ENCODE measurements at regions not wholly inside any gene's neighbourhood (a gene's known extent, or its start where the extent isn't known, plus 50 kb on each side); places are given as distances from the start of the nearest gene placed in this dataset.

GRCh38 chr15:39299486-39300267, 281.2 kb upstream of the THBS1 start:
- DNase-seq (ENCODE audit: low read depth), result no peak
- no peaks in the 10 kb centered on the region for H3K27me3 ChIP-seq (ENCODE audit: control insufficient read depth, insufficient read depth, low read length)
- no peak overlapping the region for H3K4me3 ChIP-seq (ENCODE audit: low read depth, low read length)
- TF ChIP-seq, protein P1, sequence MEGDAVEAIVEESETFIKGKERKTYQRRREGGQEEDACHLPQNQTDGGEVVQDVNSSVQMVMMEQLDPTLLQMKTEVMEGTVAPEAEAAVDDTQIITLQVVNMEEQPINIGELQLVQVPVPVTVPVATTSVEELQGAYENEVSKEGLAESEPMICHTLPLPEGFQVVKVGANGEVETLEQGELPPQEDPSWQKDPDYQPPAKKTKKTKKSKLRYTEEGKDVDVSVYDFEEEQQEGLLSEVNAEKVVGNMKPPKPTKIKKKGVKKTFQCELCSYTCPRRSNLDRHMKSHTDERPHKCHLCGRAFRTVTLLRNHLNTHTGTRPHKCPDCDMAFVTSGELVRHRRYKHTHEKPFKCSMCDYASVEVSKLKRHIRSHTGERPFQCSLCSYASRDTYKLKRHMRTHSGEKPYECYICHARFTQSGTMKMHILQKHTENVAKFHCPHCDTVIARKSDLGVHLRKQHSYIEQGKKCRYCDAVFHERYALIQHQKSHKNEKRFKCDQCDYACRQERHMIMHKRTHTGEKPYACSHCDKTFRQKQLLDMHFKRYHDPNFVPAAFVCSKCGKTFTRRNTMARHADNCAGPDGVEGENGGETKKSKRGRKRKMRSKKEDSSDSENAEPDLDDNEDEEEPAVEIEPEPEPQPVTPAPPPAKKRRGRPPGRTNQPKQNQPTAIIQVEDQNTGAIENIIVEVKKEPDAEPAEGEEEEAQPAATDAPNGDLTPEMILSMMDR (IDR thresholded peaks at IDR 0.05; ENCODE audit: insufficient read depth, low read length, poor library complexity, severe bottlenecking), result no peak
- no peaks in the 10 kb centered on the region for H3K36me3 ChIP-seq (ENCODE audit: control insufficient read depth, insufficient read depth, low read length)

GRCh38 chr15:39300451-39301153, 280.3 kb upstream of the THBS1 start:
- peak; percentile 47 for DNase-seq (ENCODE audit: low read depth)
- Histone ChIP-seq H3K27me3 (ENCODE audit: control insufficient read depth, insufficient read depth, low read length) (no peaks in the 10 kb centered on the region), H3K4me3 (ENCODE audit: low read depth, low read length) (no peak overlapping the region), H3K36me3 (ENCODE audit: control insufficient read depth, insufficient read depth, low read length) (no peaks in the 10 kb centered on the region)
- TF ChIP-seq, protein P1 (IDR thresholded peaks at IDR 0.05; ENCODE audit: insufficient read depth, low read length, poor library complexity, severe bottlenecking), result no peak

DNA sequence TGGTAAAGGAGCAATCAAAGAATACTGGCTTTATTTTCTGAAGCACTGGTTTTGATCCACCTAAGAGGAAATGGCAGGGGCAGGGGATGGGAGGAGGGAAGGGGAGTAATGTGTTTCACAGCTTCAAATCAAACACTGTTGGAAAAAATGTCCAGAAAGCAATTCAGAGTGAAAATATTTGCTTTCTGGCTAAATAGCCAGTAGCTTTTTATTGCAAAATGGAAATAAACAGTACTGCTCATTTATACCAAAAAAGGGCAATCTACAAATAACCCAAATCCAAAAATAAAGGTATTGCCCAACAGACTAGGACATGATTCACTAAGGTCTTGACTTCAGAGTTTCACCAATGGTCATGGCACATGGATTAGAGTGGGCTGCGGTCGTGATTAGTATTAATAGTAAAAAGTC, 279.3 kb upstream of the THBS1 start:
- H3K27me3 ChIP-seq (ENCODE audit: control insufficient read depth, insufficient read depth, low read length), result no peaks in the 10 kb centered on the region
- DNase-seq (ENCODE audit: low read depth), result no peak
- H3K36me3 ChIP-seq (ENCODE audit: control insufficient read depth, insufficient read depth, low read length), result no peaks in the 10 kb centered on the region
- H3K4me3 ChIP-seq (ENCODE audit: low read depth, low read length), result no peak overlapping the region
- TF ChIP-seq, protein P1 (IDR thresholded peaks at IDR 0.05; ENCODE audit: insufficient read depth, low read length, poor library complexity, severe bottlenecking), result no peak

DNA sequence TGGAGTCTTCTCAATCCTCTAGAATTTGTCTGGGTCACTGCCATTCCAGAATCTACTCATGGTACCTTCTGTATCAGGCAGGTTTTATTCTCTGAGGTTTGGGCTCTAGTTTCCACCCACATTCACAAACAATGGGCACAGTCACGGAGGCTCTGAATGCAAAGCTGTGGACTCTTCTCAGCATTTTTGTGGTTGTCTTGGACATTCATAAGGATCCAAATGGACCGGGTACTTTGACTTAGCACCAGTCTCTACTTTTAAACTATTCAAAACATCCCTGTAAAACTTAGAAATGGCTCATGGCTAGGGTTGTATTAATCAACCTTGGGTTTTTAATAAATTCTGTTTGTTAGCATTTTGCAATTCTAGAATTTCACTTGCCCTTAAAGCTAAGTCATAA, 277.9 kb upstream of the THBS1 start:
- no peak for DNase-seq (ENCODE audit: low read depth)
- no peaks in the 10 kb centered on the region for H3K27me3 ChIP-seq (ENCODE audit: control insufficient read depth, insufficient read depth, low read length)
- TF ChIP-seq, protein P1 (IDR thresholded peaks at IDR 0.05; ENCODE audit: insufficient read depth, low read length, poor library complexity, severe bottlenecking), result no peak
- no peaks in the 10 kb centered on the region for H3K36me3 ChIP-seq (ENCODE audit: control insufficient read depth, insufficient read depth, low read length)
- H3K4me3 ChIP-seq (ENCODE audit: low read depth, low read length), result no peak overlapping the region

DNA sequence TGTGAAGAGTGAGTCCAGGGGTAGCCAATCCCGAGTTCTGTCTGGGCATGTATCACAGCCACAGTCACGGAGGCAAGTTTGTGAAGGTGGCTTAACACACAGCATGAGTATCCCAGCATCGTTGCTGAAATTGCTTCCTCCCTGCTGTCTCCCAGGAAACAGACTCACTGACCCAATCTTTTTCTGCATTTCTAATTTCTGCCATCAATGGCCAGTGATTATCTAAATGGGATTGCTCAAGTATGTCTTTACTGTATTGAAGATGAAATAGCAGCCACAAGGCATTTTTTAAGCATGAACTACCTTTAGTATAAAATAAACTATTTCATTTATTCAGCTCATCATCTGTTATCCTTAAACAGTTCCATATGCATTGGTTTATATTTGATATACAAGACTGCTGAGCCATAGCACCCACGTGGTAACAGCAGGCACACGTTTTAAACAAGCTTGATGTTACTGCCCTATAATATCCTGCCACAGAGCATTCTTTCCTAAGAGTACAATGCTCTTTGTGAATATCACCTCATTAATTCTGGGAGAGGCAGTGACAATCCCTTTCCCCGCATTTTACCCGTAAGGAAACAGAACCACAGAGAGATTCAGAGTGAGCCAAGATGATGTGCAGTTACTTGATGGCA, 276.6 kb upstream of the THBS1 start:
- no peaks in the 10 kb centered on the region for H3K36me3 ChIP-seq (ENCODE audit: control insufficient read depth, insufficient read depth, low read length)
- TF ChIP-seq, protein P1 (IDR thresholded peaks at IDR 0.05; ENCODE audit: insufficient read depth, low read length, poor library complexity, severe bottlenecking), result no peak
- H3K4me3 ChIP-seq (ENCODE audit: low read depth, low read length), result no peak overlapping the region
- DNase-seq (ENCODE audit: low read depth), result no peak
- H3K27me3 ChIP-seq (ENCODE audit: control insufficient read depth, insufficient read depth, low read length), result no peaks in the 10 kb centered on the region

Data from kidney epithelial cell (primary cell).